GM19372 (cell line): ENCODE measurements at regions not wholly inside any gene's neighbourhood (a gene's known extent, or its start where the extent isn't known, plus 50 kb on each side); places are given as distances from the start of the nearest gene placed in this dataset.

ENCODE experiments used
- ATAC-seq: cut with Tn5 transposase; IDR thresholded peaks from one replicate; pipeline ENCODE4 v1.9.1; 2021; ENCODE audit warnings: mild to moderate bottlenecking, low read depth, moderate library complexity; ENCODE audit not compliant: unreplicated experiment

DNA sequence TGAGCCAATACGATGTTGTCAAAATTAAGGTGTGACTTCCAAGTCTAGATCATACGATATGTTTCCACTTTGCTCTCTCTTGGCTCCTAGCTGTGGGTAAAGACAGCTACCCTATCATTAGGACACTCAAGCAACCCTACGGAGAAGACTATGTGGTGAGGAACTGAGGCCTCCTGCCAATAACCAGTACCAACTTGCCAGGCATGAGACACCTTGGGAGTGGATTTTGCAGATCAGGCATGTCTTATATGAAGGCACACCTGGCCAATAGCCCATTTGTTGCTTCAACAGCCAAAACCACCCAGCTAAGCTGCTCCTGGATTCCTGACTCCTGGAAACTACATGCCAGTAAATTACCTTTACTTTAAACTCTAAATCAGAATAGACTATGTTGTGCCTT lies 863.4 kb downstream of the DHX35 start:
- ATAC-seq: no peak

DNA sequence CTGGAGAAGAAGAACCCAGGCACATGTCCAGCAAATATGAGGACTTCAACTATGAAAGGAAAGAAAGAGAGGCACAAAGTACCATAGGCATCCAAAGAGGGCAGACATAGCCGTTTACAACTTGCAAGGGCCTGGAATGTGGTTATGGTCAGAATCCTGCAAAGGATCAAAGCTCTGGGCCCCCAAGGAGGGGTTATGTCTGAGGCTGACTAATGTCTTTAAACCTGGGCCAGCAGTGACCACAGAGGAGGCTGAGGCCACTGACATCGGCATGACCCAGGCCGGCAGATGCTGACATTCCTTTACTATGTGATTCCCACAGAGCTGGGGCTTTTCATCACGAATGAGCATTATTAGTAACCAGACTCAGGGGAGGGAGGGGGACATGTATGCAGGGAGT lies 861.1 kb downstream of the DHX35 start:
- no peak for ATAC-seq

- ATAC-seq: no peak
Observed at GRCh38 chr20:39822667-39823066, 860.5 kb downstream of the DHX35 start.

GRCh38 chr20:39813190-39813829 lies 851.2 kb downstream of the DHX35 start:
- ATAC-seq: no peak

- no peak for ATAC-seq
Observed at GRCh38 chr20:39812116-39812515, 850.0 kb downstream of the DHX35 start.

DNA sequence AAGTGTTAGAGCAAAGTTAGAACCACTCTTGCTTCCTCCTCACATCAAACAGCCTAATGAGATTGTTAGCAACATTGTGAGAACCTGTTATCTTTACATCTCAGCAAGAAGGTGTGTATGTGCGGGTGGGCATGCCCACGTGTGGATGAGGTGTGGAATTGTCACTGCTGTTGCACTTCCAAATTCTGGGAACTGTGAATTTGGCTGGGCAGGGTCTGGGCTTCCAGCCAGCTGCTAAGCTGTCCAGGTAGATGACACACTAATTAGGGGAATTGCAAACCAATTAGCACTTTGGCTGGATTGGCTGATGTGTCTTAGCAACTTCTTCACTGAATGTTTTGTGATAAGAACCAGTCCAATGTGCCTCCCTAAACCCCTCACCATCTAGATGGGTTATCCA lies 848.2 kb downstream of the DHX35 start:
- no peak for ATAC-seq

- ATAC-seq: no peak
Observed at GRCh38 chr20:39808613-39809012, 846.5 kb downstream of the DHX35 start.

DNA sequence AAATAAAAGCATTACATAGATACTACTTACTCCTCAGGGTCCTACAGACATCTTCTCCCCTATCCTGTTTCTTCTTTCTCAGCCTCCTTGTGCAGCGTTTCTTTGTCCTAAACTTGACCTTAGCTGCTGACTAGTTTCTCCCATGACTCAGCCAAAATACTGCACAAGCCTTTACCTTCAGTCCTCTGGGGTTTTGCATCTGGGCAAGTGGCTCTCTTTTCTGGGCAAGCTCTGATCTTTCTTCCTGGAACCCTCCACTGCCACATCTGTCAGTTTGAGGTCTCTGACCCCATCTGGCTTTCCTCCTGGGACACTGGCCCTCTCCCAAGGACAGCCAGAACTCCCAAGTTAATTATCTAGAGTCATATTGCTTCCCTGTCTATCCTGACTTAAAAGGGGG lies 838.4 kb downstream of the DHX35 start:
- ATAC-seq: peak; percentile 54

- peak; percentile 68 for ATAC-seq
Observed at GRCh38 chr20:39800111-39800510, 838.0 kb downstream of the DHX35 start.

- ATAC-seq: no peak
Observed at GRCh38 chr20:39799366-39799965, 837.3 kb downstream of the DHX35 start.

DNA sequence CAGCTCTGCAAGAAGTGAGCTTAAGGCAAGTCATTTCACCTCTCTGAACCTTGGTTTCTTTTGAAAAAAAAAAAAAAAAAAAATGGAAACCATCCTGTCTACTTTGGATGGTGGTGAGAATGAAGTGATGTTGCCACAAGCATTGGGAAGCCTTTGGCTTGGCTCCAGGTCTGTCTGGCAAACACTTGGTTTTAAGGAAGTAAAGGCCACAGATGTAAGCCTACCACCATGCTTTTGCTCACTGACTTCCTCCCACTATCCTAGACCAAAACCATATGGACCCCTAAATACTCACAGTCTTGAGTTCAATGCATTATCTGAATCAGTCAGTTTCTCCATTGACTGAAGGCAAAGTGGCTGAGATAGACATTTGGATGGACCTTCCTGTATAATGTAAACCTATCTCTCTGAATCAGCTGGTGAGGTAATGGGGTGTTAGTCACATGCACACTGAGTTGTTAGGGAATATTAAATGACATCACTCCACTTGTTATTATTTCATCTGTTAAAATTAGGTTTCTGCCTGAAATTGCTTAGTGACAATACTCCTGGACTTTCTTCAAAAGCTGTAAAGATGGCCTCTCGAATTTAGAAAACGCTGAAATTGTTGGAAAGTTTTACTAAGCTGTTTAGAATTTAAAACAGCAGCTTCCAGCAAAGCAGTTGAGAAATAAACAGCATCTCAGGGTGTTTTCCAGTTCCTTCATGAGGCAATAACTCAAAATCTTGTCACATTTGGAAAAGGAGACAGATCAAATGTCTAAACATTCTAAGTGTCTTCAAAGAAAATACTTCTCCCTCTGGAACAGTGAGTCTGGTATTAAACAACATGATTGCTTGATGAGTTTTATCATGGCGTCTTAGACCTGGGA lies 833.5 kb downstream of the DHX35 start:
- no peak for ATAC-seq

DNA sequence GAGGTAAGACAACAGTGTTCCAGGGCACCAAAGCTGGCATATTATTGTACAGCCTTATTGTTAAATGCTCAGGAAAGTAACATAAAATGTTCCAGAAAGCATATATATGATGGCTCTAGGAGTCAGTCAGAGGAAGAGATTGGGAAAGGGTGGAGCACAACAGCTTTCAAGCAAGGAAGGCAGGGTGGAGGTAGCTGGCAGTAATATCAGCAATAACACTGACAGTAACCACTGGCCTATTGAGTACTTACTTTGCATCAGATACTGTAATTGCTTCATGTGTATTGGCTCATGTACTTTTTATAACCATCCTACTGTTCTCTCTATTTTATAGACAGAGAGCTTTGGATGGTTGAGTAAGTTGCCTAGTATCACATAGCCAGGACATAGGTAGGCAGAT lies 830.2 kb downstream of the DHX35 start:
- ATAC-seq: no peak

DNA sequence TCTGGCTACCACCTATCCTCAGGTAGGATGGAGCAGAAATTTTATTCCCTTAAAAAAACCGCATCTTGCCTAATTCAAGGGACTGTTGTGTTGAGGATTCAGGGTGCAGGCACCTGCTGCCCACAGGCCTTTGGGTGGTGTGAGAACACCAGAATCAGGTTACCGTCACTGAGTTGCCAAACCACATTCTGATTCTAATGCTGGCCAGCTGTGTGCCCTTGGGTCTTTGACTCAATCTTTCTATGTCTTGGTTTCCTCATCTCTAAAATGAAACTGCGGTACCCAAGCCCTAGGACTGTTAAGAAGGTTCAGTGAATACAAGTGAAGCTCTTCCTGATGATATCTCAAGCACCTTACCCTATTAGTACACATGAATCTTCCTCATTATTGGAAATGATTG lies 827.3 kb downstream of the DHX35 start:
- no peak for ATAC-seq

DNA sequence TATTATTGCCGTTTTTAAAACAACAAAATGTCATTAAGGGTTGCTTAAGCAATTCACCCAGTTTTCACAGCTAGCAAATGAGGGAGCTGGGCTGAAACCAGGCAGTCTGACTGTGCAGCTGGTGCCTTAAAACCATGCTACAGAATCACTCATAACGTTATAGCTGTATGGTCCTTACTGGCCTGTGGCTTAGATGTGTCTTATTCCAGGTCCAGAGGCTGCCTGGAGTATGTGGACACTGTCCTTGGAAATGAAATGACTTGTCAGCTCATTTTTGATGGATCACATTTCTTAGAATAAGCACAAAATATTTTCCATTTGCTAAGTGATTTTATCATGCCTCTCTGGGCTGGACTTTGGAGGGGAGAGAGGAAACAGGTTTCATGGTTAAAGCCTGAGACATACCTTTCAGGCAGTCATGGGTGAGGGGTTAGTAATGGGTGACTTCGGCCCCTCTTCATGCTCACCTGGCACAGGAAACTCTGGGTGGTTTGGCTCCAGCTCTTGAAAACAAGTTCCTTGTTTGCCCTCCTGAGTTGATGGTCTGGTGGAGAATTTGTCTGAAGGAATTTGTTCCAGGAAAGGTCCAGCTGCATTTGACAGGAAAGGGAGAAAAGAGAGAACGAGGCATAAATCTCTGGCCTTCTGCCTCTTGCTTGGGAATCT lies 823.2 kb downstream of the DHX35 start:
- ATAC-seq: no peak

DNA sequence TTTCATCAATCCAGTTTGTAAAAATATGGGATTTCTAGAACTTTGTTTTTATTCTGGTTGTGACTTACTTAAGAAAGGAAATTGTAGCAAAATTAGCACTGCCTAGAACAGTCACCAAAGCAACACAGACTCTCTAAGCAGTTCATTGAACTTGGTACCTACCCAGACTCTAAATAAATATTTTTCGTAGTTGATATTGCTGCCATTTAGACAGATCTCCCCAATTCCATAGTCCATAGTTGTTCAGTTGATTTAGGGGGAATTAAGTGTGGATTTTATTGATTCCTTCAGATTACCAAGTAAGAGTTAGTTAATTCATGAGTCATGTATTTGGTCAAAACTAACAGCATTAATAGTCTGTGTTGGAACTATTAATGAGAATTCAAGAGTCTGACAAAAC lies 822.5 kb downstream of the DHX35 start:
- no peak for ATAC-seq

GRCh38 chr20:39778847-39779604 lies 816.9 kb downstream of the DHX35 start:
- no peak for ATAC-seq

- ATAC-seq: no peak
Observed at GRCh38 chr20:39778431-39778830, 816.3 kb downstream of the DHX35 start.

- no peak for ATAC-seq
Observed at GRCh38 chr20:39777610-39778009, 815.5 kb downstream of the DHX35 start.

DNA sequence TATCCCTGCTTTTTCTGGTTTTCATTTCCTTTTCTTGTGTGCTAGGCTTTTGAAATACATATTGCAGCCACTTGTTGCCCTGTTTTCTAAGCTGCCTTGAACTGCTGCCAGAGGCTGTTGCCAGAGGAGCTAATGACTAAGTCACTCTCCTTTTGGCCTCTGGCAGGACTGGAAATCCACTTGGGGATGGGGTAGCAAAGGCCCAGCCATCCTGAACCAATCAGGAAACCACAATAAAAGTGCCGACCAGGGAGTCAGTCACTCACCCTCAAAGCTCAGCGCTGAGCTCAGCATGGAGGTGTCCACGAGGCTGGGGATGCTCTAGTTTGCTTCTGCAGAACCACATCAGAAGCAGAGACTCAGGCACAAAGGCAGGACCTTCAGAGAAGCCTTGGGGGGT lies 813.0 kb downstream of the DHX35 start:
- no peak for ATAC-seq

GRCh38 chr20:39773380-39774000 lies 811.3 kb downstream of the DHX35 start:
- ATAC-seq: no peak
